Keratinocyte (primary cell): ENCODE measurements at regions not wholly inside any gene's neighbourhood (a gene's known extent, or its start where the extent isn't known, plus 50 kb on each side); places are given as distances from the start of the nearest gene placed in this dataset.

Source experiments
- DNase-seq: peaks from one replicate; pipeline ENCODE4 v3.0.0-alpha.2; 2011; ENCODE audit warnings: low read depth, missing footprints, low spot score
- FAIRE-seq: peaks from 2 replicates; lab custom pipeline; 2011; peaks lifted over from hg19 to GRCh38; lab: Jason Lieb, UNC
- H2AFZ ChIP-seq: 2 replicates; pipeline ENCODE4 v1.6.0; 2012; ENCODE audit warnings: low read length, control low read depth, inconsistent platforms; ENCODE audit not compliant: control insufficient read depth
- H3K27ac ChIP-seq: 2 replicates; pipeline ENCODE4 v1.5.1; 2011; ENCODE audit warnings: low read length; ENCODE audit not compliant: control insufficient read depth, insufficient read depth
- H3K27me3 ChIP-seq: 3 replicates; pipeline ENCODE4 v1.6.0; 2011; ENCODE audit warnings: low read length; ENCODE audit not compliant: control insufficient read depth, insufficient read depth; ENCODE audit errors: extremely low read depth
- H3K36me3 ChIP-seq, 2 experiments: 2 replicates in 1 of 2; 3 replicates in 1 of 2; pipeline ENCODE4 v1.5.1; 2011; ENCODE audit warnings: low read length in 2 of 2, mild to moderate bottlenecking in 1 of 2; ENCODE audit not compliant: control insufficient read depth in 2 of 2, insufficient read depth in 2 of 2; ENCODE audit errors: extremely low read depth in 1 of 2
- H3K4me1 ChIP-seq: 3 replicates; pipeline ENCODE4 v1.5.1; 2011; ENCODE audit warnings: low read length; ENCODE audit not compliant: control insufficient read depth, insufficient read depth; ENCODE audit errors: extremely low read depth
- H3K4me2 ChIP-seq: 3 replicates; pipeline ENCODE4 v1.6.0; 2011; ENCODE audit warnings: low read depth, low read length; ENCODE audit not compliant: control insufficient read depth, insufficient read depth; ENCODE audit errors: extremely low read depth
- H3K4me3 ChIP-seq, 3 experiments: fragments of 200-600 bp in 1 of 3; sonication (generic) in 1 of 3; 2 replicates in 2 of 3; 3 replicates in 1 of 3; pipeline ENCODE4 v1.5.1; 2011 to 2016; ENCODE audit warnings: low read length in 3 of 3, mild to moderate bottlenecking in 3 of 3, control low read depth in 2 of 3, inconsistent platforms in 1 of 3, low read depth in 1 of 3, mixed read lengths in 1 of 3, mixed run types in 1 of 3, moderate library complexity in 1 of 3; ENCODE audit not compliant: control insufficient read depth in 2 of 3, insufficient read depth in 2 of 3; ENCODE audit errors: extremely low read depth in 1 of 3
- H3K79me2 ChIP-seq: 2 replicates; pipeline ENCODE4 v1.6.0; 2012; ENCODE audit warnings: low read length; ENCODE audit not compliant: control insufficient read depth, insufficient read depth
- H3K9ac ChIP-seq: 3 replicates; pipeline ENCODE4 v1.6.0; 2011; ENCODE audit warnings: low read length; ENCODE audit not compliant: control insufficient read depth, insufficient read depth; ENCODE audit errors: extremely low read depth
- H3K9me1 ChIP-seq: 3 replicates; pipeline ENCODE4 v1.6.0; 2011; ENCODE audit warnings: low read length; ENCODE audit not compliant: control insufficient read depth, insufficient read depth; ENCODE audit errors: extremely low read depth
- H3K9me3 ChIP-seq: 2 replicates; pipeline ENCODE4 v1.5.1; 2012; ENCODE audit warnings: low read depth, low read length; ENCODE audit not compliant: control insufficient read depth
- H4K20me1 ChIP-seq: 3 replicates; pipeline ENCODE4 v1.6.0; 2011; ENCODE audit warnings: low read length; ENCODE audit not compliant: control insufficient read depth, insufficient read depth; ENCODE audit errors: extremely low read depth
- EZH2 ChIP-seq: IDR thresholded peaks from one replicate; pipeline ENCODE4 v1.6.1; 2012; ENCODE audit warnings: inconsistent platforms, mild to moderate bottlenecking, low read length, moderate library complexity
- dilution Hi-C: fragments of 300-500 bp; cut with MboI; formaldehyde crosslinking; loops from one replicate; pipeline ENCODE4 v1.7.0; 2020; ENCODE audit warnings: low sequenced_read_pairs; ENCODE audit not compliant: extremely low pct_ligation_motif_present
- TF ChIP-seq, protein P1 (sequence below), 3 experiments: IDR thresholded peaks in 1 of 3; conservative IDR thresholded peaks in 1 of 3; optimal IDR thresholded peaks in 1 of 3; 2 replicates in 2 of 3; 3 replicates in 1 of 3; pipeline versions ENCODE3 to v1.5.1; 2011; ENCODE audit warnings: low read length in 3 of 3, mild to moderate bottlenecking in 3 of 3, moderate library complexity in 2 of 3, control low read depth in 1 of 3, inconsistent platforms in 1 of 3; ENCODE audit not compliant: insufficient read depth in 2 of 3; ENCODE audit errors: extremely low read depth in 1 of 3

DNA sequence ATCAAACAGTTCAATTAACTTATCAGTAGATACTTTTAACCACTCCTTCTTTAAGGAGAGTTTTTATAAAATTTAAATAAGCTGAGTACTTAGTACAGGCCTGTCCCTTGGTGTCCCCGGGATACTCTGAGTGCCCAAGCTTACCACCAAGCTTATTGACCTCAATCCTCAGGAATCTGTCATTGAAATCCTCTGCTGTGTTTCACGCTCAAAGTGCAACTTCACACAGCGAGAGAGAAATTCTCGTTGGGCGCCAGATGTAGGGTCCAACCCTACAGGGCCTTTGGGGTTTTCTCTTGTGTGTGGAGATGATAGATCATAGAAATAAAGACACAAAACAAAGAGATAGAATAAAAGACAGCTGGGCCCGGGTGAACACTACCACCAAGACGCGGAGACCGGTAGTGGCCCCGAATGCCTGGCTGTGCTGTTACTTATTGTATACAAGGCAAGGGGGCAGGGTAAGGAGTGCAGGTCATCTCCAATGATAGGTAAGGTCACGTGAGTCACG, 65.3 kb upstream of the ARL4D start:
- H3K27ac ChIP-seq = no peak overlapping the region
- H4K20me1 ChIP-seq = no peaks in the 10 kb centered on the region
- no peak overlapping the region for H3K9ac ChIP-seq
- H3K9me3 ChIP-seq = no peaks in the 10 kb centered on the region
- FAIRE-seq (no peak), DNase-seq (no peak)
- H3K79me2 ChIP-seq = no peaks in the 10 kb centered on the region
- dilution Hi-C loops = no loop called here
- no peaks in the 10 kb centered on the region for H3K4me1 ChIP-seq
- no peaks in the 10 kb centered on the region for H3K27me3 ChIP-seq
- no peaks in the 10 kb centered on the region for H3K9me1 ChIP-seq
- H3K36me3 ChIP-seq = no peaks in the 10 kb centered on the region
- no peak overlapping the region for H3K4me2 ChIP-seq
- TF ChIP-seq EZH2 = no peak
- TF ChIP-seq, protein P1, sequence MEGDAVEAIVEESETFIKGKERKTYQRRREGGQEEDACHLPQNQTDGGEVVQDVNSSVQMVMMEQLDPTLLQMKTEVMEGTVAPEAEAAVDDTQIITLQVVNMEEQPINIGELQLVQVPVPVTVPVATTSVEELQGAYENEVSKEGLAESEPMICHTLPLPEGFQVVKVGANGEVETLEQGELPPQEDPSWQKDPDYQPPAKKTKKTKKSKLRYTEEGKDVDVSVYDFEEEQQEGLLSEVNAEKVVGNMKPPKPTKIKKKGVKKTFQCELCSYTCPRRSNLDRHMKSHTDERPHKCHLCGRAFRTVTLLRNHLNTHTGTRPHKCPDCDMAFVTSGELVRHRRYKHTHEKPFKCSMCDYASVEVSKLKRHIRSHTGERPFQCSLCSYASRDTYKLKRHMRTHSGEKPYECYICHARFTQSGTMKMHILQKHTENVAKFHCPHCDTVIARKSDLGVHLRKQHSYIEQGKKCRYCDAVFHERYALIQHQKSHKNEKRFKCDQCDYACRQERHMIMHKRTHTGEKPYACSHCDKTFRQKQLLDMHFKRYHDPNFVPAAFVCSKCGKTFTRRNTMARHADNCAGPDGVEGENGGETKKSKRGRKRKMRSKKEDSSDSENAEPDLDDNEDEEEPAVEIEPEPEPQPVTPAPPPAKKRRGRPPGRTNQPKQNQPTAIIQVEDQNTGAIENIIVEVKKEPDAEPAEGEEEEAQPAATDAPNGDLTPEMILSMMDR (optimal IDR thresholded peaks at IDR 0.05 in 1 of 3, IDR thresholded peaks at IDR 0.05 in 1 of 3, conservative IDR thresholded peaks at IDR 0.05 in 1 of 3; ENCODE audit: extremely low read depth in 1 of 3, insufficient read depth in 2 of 3, low read length in 3 of 3) = no peak
- no peak overlapping the region for H2AFZ ChIP-seq
- no peak overlapping the region for H3K4me3 ChIP-seq

DNA sequence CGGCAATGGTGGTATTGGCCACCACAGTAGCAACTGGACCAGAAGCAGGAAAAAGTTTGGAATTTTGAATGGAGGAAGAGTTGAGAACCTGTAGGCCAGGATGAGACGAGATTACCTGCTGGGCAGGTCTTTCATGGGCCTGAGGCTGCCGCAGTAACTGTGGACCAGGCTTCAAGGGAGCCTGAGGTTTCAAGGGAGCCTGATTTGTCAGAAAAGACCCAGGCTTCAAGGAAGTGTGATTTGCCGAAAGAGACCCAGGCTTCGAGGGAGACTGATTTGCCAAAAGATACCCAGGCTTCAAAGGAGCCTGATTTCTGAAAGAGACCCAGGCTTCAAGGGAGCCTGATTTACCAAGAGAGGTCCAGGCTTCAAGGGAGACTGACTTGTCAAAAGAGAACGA, 66.6 kb upstream of the ARL4D start:
- no peak overlapping the region for H3K27ac ChIP-seq
- dilution Hi-C loops = no loop called here
- H3K4me3 ChIP-seq = no peak overlapping the region
- no peaks in the 10 kb centered on the region for H3K36me3 ChIP-seq
- no peaks in the 10 kb centered on the region for H3K79me2 ChIP-seq
- FAIRE-seq = no peak
- H3K27me3 ChIP-seq = no peaks in the 10 kb centered on the region
- H3K9me3 ChIP-seq = no peaks in the 10 kb centered on the region
- no peak overlapping the region for H2AFZ ChIP-seq
- TF ChIP-seq, protein P1 (optimal IDR thresholded peaks at IDR 0.05 in 1 of 3, IDR thresholded peaks at IDR 0.05 in 1 of 3, conservative IDR thresholded peaks at IDR 0.05 in 1 of 3; ENCODE audit: extremely low read depth in 1 of 3, insufficient read depth in 2 of 3, low read length in 3 of 3) = no peak
- no peak for TF ChIP-seq EZH2
- no peak for DNase-seq
- H3K9me1 ChIP-seq = no peaks in the 10 kb centered on the region
- H3K4me1 ChIP-seq = peaks cover 4% of the 10 kb centered on the region
- H3K9ac ChIP-seq = no peak overlapping the region
- H3K4me2 ChIP-seq = no peak overlapping the region
- no peaks in the 10 kb centered on the region for H4K20me1 ChIP-seq
